ENCODE measurements at regions not wholly inside any gene's neighbourhood (a gene's known extent, or its start where the extent isn't known, plus 50 kb on each side); places are given as distances from the start of the nearest gene placed in this dataset.

DNA sequence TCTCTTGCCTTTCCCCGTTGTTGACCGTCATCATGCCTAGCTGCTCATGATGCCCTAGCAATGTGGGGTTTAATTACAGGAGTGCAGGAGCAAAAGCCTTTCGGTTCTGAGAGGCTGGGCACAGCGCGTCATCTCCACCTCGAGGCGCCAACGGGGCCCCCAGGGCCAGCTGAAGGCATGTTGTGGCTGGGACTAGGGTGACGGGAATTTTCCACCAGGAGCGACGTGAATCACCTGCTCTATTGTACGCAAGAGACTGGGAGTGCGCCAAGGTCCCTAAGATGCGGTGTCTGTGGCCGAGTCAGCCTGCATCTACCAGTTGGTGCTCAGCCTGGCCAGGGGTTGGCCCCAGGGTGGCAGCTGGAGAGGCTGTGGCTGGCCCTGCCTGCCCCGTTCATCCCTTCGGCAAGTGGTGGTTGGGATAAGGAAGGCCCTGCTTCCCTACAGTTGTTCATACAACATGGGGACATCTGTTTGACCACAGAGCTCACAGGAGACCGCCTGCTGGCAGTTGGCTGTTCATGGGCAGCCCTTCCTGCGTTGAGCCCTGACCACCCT, 1175.6 kb downstream of the BRD1 start:
- Mint-ChIP-seq H3K9me3 (no peaks in the 10 kb centered on the region), H3K27me3 (ENCODE audit: insufficient read depth, low read depth, poor library complexity) (peaks cover 5% of the 10 kb centered on the region), H3K4me3 (no peak overlapping the region), H3K4me1 (no peaks in the 10 kb centered on the region; the same call in 2 of the 3 replicates), H3K27ac (no peak overlapping the region), H3K36me3 (ENCODE audit: low read depth) (peaks cover 3% of the 10 kb centered on the region; the same call in 1 of the 3 replicates)
- ATAC-seq (no peak), DNase-seq (ENCODE audit: low spot score) (no peak)
- no peaks in the 10 kb centered on the region for H3K79me2 ChIP-seq (replicated peaks; ENCODE audit: insufficient read depth)
- no peaks in the 10 kb centered on the region for H3K27me3 ChIP-seq (ENCODE audit: insufficient read depth)
- H3K27ac ChIP-seq (ENCODE audit: low read depth), result no peak overlapping the region
- no peaks in the 10 kb centered on the region for H3K36me3 ChIP-seq (ENCODE audit: insufficient read depth)
- no peak overlapping the region for H2AFZ ChIP-seq
- no peaks in the 10 kb centered on the region for H3F3A ChIP-seq (replicated peaks; ENCODE audit: low read depth)
- no peaks in the 10 kb centered on the region for H3K4me1 ChIP-seq (ENCODE audit: insufficient read depth)
- H4K20me1 ChIP-seq (replicated peaks; ENCODE audit: insufficient read depth), result no peaks in the 10 kb centered on the region
- no peak for TF ChIP-seq POLR2AphosphoS5 (IDR thresholded peaks at IDR 0.05; ENCODE audit: low read depth)
- no peak for TF ChIP-seq CREB1 (CRISPR knock-in tag; IDR thresholded peaks at IDR 0.05; ENCODE audit: low read depth)
- no peak for TF ChIP-seq ZNF114 (CRISPR knock-in tag; IDR thresholded peaks at IDR 0.05)
- TF ChIP-seq NANOG (IDR thresholded peaks at IDR 0.05; ENCODE audit: borderline replicate concordance), result no peak
- no peak for TF ChIP-seq ZNF462 (CRISPR knock-in tag; IDR thresholded peaks at IDR 0.05)
- TF ChIP-seq ZNF331 (CRISPR knock-in tag; IDR thresholded peaks at IDR 0.05; ENCODE audit: low read depth), result no peak
- no peaks in the 10 kb centered on the region for H3K9me2 ChIP-seq (ENCODE audit: insufficient read depth)
- H3K4me3 ChIP-seq, result no peak overlapping the region
- H3K4me2 ChIP-seq, result no peak overlapping the region

All from GM23338 (cell line).